HCT116 (cell line): ENCODE measurements at regions not wholly inside any gene's neighbourhood (a gene's known extent, or its start where the extent isn't known, plus 50 kb on each side); places are given as distances from the start of the nearest gene placed in this dataset.

Experiments used
- ATAC-seq: fragments of 200-7000 bp; cut with Tn5 transposase; 2 replicates; pipeline ENCODE4 v1.9.1; 2020; ENCODE audit warnings: mild to moderate bottlenecking, moderate library complexity
- BruUV-seq: library from RNA; stranded (reverse); fragments of 400-500 nt; replicated peaks from 2 replicates; lab custom pipeline; 2021; lab: Mats Ljungman, UMichigan
- CTCF ChIA-PET: fragments of 300-600 bp; sonication (Branson Sonifier 250); formaldehyde crosslinking; loops from one replicate; lab custom pipeline; 2021; ENCODE audit warnings: antibody characterized with exemption; lab: Charles Lee
- POLR2A ChIA-PET: fragments of 300-600, 350-600 bp; sonication (Branson Sonifier 250); formaldehyde crosslinking; loops from one replicate; lab custom pipeline; 2021; ENCODE audit warnings: antibody characterized with exemption; lab: Charles Lee
- RAD21 ChIA-PET, 2 experiments: fragments of 300-600 bp; sonication (Branson Sonifier 250); formaldehyde crosslinking; loops; one replicate each; lab custom pipeline; 2023; ENCODE audit warnings: low total read pairs in 2 of 2; ENCODE audit not compliant: uncharacterized antibody in 2 of 2, unreplicated experiment in 2 of 2, low non-redundant PET in 1 of 2; lab: Charles Lee
- DNase-seq: peaks from one replicate; pipeline ENCODE4 v3.0.0-alpha.2; 2010; ENCODE audit warnings: low read depth, low spot score
- H2AFZ ChIP-seq: fragments of 200-600 bp; shearing (Covaris generic), sonication (generic); 2 replicates; pipeline ENCODE4 v1.6.1; 2017; ENCODE audit warnings: low read depth, mixed run types, mixed read lengths, antibody characterized with exemption, low read length; ENCODE audit not compliant: poor library complexity, severe bottlenecking
- H3K27ac ChIP-seq: 2 replicates; pipeline ENCODE4 v1.5.1; 2012; ENCODE audit warnings: low read depth, low read length
- H3K27me3 ChIP-seq: fragments of 200-600 bp; sonication (generic); 2 replicates; pipeline ENCODE4 v1.6.1; 2016; ENCODE audit warnings: mixed run types, low read length, mixed read lengths; ENCODE audit not compliant: insufficient read depth
- H3K36me3 ChIP-seq, 2 experiments: fragments of 200-500 bp in 1 of 2; fragments of 200-600 bp in 1 of 2; sonication (Bioruptor generic) in 1 of 2; sonication (generic) in 1 of 2; 2 replicates each; pipeline versions ENCODE4 v1.5.1 to v1.6.1; 2014 to 2016; ENCODE audit warnings: low read length in 2 of 2, inconsistent platforms in 1 of 2, mixed read lengths in 1 of 2, mixed run types in 1 of 2; ENCODE audit not compliant: insufficient read depth in 2 of 2, control insufficient read depth in 1 of 2
- H3K4me1 ChIP-seq, 2 experiments: fragments of 200-600 bp in 1 of 2; sonication (generic) in 1 of 2; 2 replicates each; pipeline versions ENCODE4 v1.5.1 to v1.6.1; 2012 to 2017; ENCODE audit warnings: low read length in 2 of 2, inconsistent platforms in 1 of 2, mild to moderate bottlenecking in 1 of 2, mixed read lengths in 1 of 2, mixed run types in 1 of 2, moderate library complexity in 1 of 2; ENCODE audit not compliant: insufficient read depth in 2 of 2, control insufficient read depth in 1 of 2
- H3K4me2 ChIP-seq: fragments of 200-600 bp; sonication (generic); 2 replicates; pipeline ENCODE4 v1.6.1; 2017; ENCODE audit warnings: mixed run types, low read length, mixed read lengths
- H3K4me3 ChIP-seq, 2 experiments: fragments of 200-600 bp in 1 of 2; sonication (generic) in 1 of 2; replicated peaks in 1 of 2; 2 replicates each; pipeline ENCODE4 v1.5.1; 2011 to 2016; ENCODE audit warnings: low read length in 2 of 2, control low read depth in 1 of 2, low read depth in 1 of 2, mild to moderate bottlenecking in 1 of 2, mixed read lengths in 1 of 2, mixed run types in 1 of 2
- H3K79me2 ChIP-seq: fragments of 200-600 bp; sonication (generic); 2 replicates; pipeline ENCODE4 v1.6.1; 2017; ENCODE audit warnings: mild to moderate bottlenecking, mixed run types, low read length, moderate library complexity, mixed read lengths; ENCODE audit not compliant: insufficient read depth
- H3K9ac ChIP-seq: fragments of 200-600 bp; sonication (generic); 2 replicates; pipeline ENCODE4 v1.6.1; 2016; ENCODE audit warnings: low read length, mixed read lengths
- H3K9me2 ChIP-seq: fragments of 200-600 bp; sonication (generic), shearing (Covaris generic); 2 replicates; pipeline ENCODE4 v1.6.1; 2017; ENCODE audit warnings: mixed run types, mild to moderate bottlenecking, moderate library complexity; ENCODE audit not compliant: insufficient read depth
- H3K9me3 ChIP-seq, 2 experiments: fragments of 200-500 bp in 1 of 2; fragments of 200-600 bp in 1 of 2; sonication (Bioruptor generic) in 1 of 2; sonication (generic) in 1 of 2; 2 replicates each; pipeline ENCODE4 v1.6.1; 2014 to 2017; ENCODE audit warnings: low read length in 2 of 2, mixed read lengths in 2 of 2, inconsistent platforms in 1 of 2, low read depth in 1 of 2, mild to moderate bottlenecking in 1 of 2, mixed run types in 1 of 2, moderate library complexity in 1 of 2; ENCODE audit not compliant: control insufficient read depth in 1 of 2, insufficient read depth in 1 of 2
- H4K20me1 ChIP-seq: fragments of 200-600 bp; sonication (generic), shearing (Covaris generic); 2 replicates; pipeline ENCODE4 v1.6.1; 2017; ENCODE audit warnings: mixed run types, mild to moderate bottlenecking, moderate library complexity; ENCODE audit not compliant: insufficient read depth
- CBX3 ChIP-seq: IDR thresholded peaks from 2 replicates; pipeline ENCODE4 v1.6.1; 2012; ENCODE audit warnings: low read depth
- CTCF ChIP-seq, 3 experiments: fragments of 200-600 bp in 1 of 3; sonication (generic) in 1 of 3; IDR thresholded peaks in 2 of 3; conservative IDR thresholded peaks in 1 of 3; 2 replicates each; pipeline ENCODE4 v1.5.1; 2012 to 2017; ENCODE audit warnings: low read depth in 2 of 3, low read length in 2 of 3, antibody characterized with exemption in 1 of 3, borderline replicate concordance in 1 of 3, control low read depth in 1 of 3, mild to moderate bottlenecking in 1 of 3, mixed read lengths in 1 of 3, mixed run types in 1 of 3, moderate library complexity in 1 of 3; ENCODE audit not compliant: insufficient read depth in 1 of 3
- EGR1 ChIP-seq: IDR thresholded peaks from 2 replicates; pipeline ENCODE4 v1.6.1; 2012; ENCODE audit warnings: low read depth
- ELF1 ChIP-seq: IDR thresholded peaks from 2 replicates; pipeline ENCODE4 v1.6.1; 2012; ENCODE audit warnings: low read depth, borderline replicate concordance
- EZH2 ChIP-seq: fragments of 200-600 bp; sonication (generic); IDR thresholded peaks from 2 replicates; pipeline ENCODE4 v1.6.1; 2017; ENCODE audit warnings: antibody characterized with exemption, mixed run types
- EZH2phosphoT487 ChIP-seq: fragments of 200-600 bp; IDR thresholded peaks from 2 replicates; pipeline ENCODE4 v1.6.1; 2018; ENCODE audit warnings: antibody characterized with exemption, borderline replicate concordance
- FOSL1 ChIP-seq: IDR thresholded peaks from 2 replicates; pipeline ENCODE4 v1.6.1; 2012; ENCODE audit warnings: low read depth
- JUND ChIP-seq: IDR thresholded peaks from 2 replicates; pipeline ENCODE4 v1.6.1; 2012
- MAX ChIP-seq: IDR thresholded peaks from 2 replicates; pipeline ENCODE4 v1.6.1; 2012
- POLR2AphosphoS5 ChIP-seq: IDR thresholded peaks from 2 replicates; pipeline ENCODE4 v1.6.1; 2011; ENCODE audit warnings: mild to moderate bottlenecking, low read depth, low read length, moderate library complexity
- RAD21 ChIP-seq: IDR thresholded peaks from 2 replicates; pipeline ENCODE4 v1.6.1; 2012; ENCODE audit warnings: low read depth, mild to moderate bottlenecking
- REST ChIP-seq: IDR thresholded peaks from 2 replicates; pipeline ENCODE4 v1.6.1; 2012; ENCODE audit warnings: low read depth
- SIN3A ChIP-seq: IDR thresholded peaks from 2 replicates; pipeline ENCODE4 v1.6.1; 2012; ENCODE audit warnings: low read depth
- SP1 ChIP-seq: IDR thresholded peaks from 2 replicates; pipeline ENCODE4 v1.6.1; 2012; ENCODE audit warnings: low read depth
- SRF ChIP-seq: IDR thresholded peaks from 2 replicates; pipeline ENCODE4 v1.6.1; 2012; ENCODE audit warnings: low read depth
- YY1 ChIP-seq: IDR thresholded peaks from 2 replicates; pipeline ENCODE4 v1.6.1; 2011; ENCODE audit warnings: low read length, low read depth, moderate library complexity, mild to moderate bottlenecking; ENCODE audit not compliant: insufficient replicate concordance; ENCODE audit errors: extremely low read depth
- ZBTB33 ChIP-seq: IDR thresholded peaks from 2 replicates; pipeline ENCODE4 v1.6.1; 2011; ENCODE audit warnings: mild to moderate bottlenecking, low read length, moderate library complexity; ENCODE audit not compliant: insufficient replicate concordance; ENCODE audit errors: extremely low read depth
- ZFX ChIP-seq: fragments of 450-650 bp; IDR thresholded peaks from 2 replicates; pipeline ENCODE4 v1.6.1; 2017
- intact Hi-C: fragments of 100-400 bp; cut with micrococcal nuclease; formaldehyde crosslinking; loops from 2 replicates; pipeline ENCODE4 v1.10.0; 2022

GRCh38 chr21:40947713-40948112 lies 100.8 kb upstream of the DSCAM start (continued):
- TF ChIP-seq ZFX = no peak
- no peak for TF ChIP-seq CBX3
- TF ChIP-seq, all 23 proteins: peak for 0

GRCh38 chr21:40950970-40951369 lies 104.0 kb upstream of the DSCAM start:
- CTCF ChIA-PET = no interaction called here
- TF ChIP-seq EGR1 (no peak), SRF (no peak), MAX (no peak), SIN3A (no peak), SP1 (no peak), JUND (no peak), CTCF (IDR thresholded peaks at IDR 0.05 in 2 of 3, conservative IDR thresholded peaks at IDR 0.05 in 1 of 3; ENCODE audit: borderline replicate concordance in 1 of 3, insufficient read depth in 1 of 3, low read depth in 2 of 3, low read length in 2 of 3) (no peak), ZBTB33 (no peak), ZFX (no peak), REST (no peak), RAD21 (no peak), POLR2AphosphoS5 (no peak), CBX3 (no peak), ELF1 (no peak), EZH2phosphoT487 (no peak), EZH2 (no peak), FOSL1 (no peak), YY1 (no peak)
- RAD21 ChIA-PET = no interaction called here
- H3K4me2 ChIP-seq = no peak overlapping the region
- no peaks in the 10 kb centered on the region for H3K79me2 ChIP-seq
- no peaks in the 10 kb centered on the region for H3K4me1 ChIP-seq
- ATAC-seq (no peak), DNase-seq (no peak)
- no peaks in the 10 kb centered on the region for H4K20me1 ChIP-seq
- intact Hi-C loops = no loop called here
- BruUV-seq = no TSS peak
- H3K9ac ChIP-seq = no peak overlapping the region
- H3K36me3 ChIP-seq = no peaks in the 10 kb centered on the region
- H3K27me3 ChIP-seq = no peaks in the 10 kb centered on the region
- no peak overlapping the region for H3K27ac ChIP-seq
- H3K9me2 ChIP-seq = no peaks in the 10 kb centered on the region
- POLR2A ChIA-PET = no interaction called here
- H3K4me3 ChIP-seq = no peak overlapping the region
- no peak overlapping the region for H2AFZ ChIP-seq
- H3K9me3 ChIP-seq = peaks cover 0 to 15% of the 10 kb centered on the region in 2 experiments; a peak in 2 of 4 replicates
